Keratinocyte (primary cell): ENCODE measurements at regions not wholly inside any gene's neighbourhood (a gene's known extent, or its start where the extent isn't known, plus 50 kb on each side); places are given as distances from the start of the nearest gene placed in this dataset.

Experiments
- CTCF ChIP-seq, 3 experiments: IDR thresholded peaks in 1 of 3; conservative IDR thresholded peaks in 1 of 3; optimal IDR thresholded peaks in 1 of 3; 2 replicates in 2 of 3; 3 replicates in 1 of 3; pipeline versions ENCODE3 to v1.5.1; 2011; ENCODE audit warnings: low read length in 3 of 3, mild to moderate bottlenecking in 3 of 3, moderate library complexity in 2 of 3, control low read depth in 1 of 3, inconsistent platforms in 1 of 3; ENCODE audit not compliant: insufficient read depth in 2 of 3; ENCODE audit errors: extremely low read depth in 1 of 3
- EZH2 ChIP-seq: IDR thresholded peaks from one replicate; pipeline ENCODE4 v1.6.1; 2012; ENCODE audit warnings: inconsistent platforms, mild to moderate bottlenecking, low read length, moderate library complexity

GRCh38 chr3:194973366-194974000 is 287.8 kb downstream of the FAM43A start:
- TF ChIP-seq EZH2 (no peak), CTCF (optimal IDR thresholded peaks at IDR 0.05 in 1 of 3, IDR thresholded peaks at IDR 0.05 in 1 of 3, conservative IDR thresholded peaks at IDR 0.05 in 1 of 3; ENCODE audit: extremely low read depth in 1 of 3, insufficient read depth in 2 of 3, low read length in 3 of 3) (no peak)
